Choroid plexus epithelial cell (primary cell): ENCODE measurements at regions not wholly inside any gene's neighbourhood (a gene's known extent, or its start where the extent isn't known, plus 50 kb on each side); places are given as distances from the start of the nearest gene placed in this dataset.

Source experiments
- DNase-seq: peaks from one replicate; pipeline ENCODE4 v3.0.0-alpha.2; 2010; ENCODE audit warnings: low read depth
- H3K4me3 ChIP-seq: 2 replicates; pipeline ENCODE4 v1.5.1; 2011; ENCODE audit warnings: low read depth, mild to moderate bottlenecking, control low read depth, low read length, moderate library complexity
- TF ChIP-seq, protein P1 (sequence below): conservative IDR thresholded peaks from 2 replicates; pipeline ENCODE4 v1.5.1; 2011; ENCODE audit warnings: low read depth, mild to moderate bottlenecking, control low read depth, inconsistent platforms, low read length, moderate library complexity

GRCh38 chr1:235045034-235045690 lies 83.5 kb downstream of the TOMM20 start:
- DNase-seq, result peak; percentile 54
- TF ChIP-seq, protein P1, sequence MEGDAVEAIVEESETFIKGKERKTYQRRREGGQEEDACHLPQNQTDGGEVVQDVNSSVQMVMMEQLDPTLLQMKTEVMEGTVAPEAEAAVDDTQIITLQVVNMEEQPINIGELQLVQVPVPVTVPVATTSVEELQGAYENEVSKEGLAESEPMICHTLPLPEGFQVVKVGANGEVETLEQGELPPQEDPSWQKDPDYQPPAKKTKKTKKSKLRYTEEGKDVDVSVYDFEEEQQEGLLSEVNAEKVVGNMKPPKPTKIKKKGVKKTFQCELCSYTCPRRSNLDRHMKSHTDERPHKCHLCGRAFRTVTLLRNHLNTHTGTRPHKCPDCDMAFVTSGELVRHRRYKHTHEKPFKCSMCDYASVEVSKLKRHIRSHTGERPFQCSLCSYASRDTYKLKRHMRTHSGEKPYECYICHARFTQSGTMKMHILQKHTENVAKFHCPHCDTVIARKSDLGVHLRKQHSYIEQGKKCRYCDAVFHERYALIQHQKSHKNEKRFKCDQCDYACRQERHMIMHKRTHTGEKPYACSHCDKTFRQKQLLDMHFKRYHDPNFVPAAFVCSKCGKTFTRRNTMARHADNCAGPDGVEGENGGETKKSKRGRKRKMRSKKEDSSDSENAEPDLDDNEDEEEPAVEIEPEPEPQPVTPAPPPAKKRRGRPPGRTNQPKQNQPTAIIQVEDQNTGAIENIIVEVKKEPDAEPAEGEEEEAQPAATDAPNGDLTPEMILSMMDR, result no peak
- H3K4me3 ChIP-seq, result no peak overlapping the region

DNA sequence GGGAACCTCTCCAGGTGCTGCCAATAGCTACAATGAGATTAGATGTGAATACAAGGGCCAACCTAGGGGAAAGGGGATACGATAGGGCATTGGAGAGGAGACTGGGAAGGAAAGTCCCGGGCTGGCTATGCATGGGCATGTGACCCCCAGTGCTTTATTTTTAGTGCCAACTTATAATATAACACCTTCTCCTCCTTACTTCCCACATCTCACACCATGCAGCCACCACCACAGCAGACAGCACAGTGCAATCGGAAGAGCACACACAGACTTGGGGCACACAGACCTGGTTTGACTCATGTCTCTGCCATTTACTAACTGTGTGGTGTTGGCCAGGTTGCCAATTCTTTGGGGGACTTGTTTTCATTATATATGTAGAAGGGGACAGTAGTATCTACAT lies 85.4 kb downstream of the TOMM20 start:
- TF ChIP-seq, protein P1, result no peak
- H3K4me3 ChIP-seq, result no peak overlapping the region
- no peak for DNase-seq

GRCh38 chr1:235038701-235039100 lies 89.9 kb downstream of the TOMM20 start:
- TF ChIP-seq, protein P1, result no peak
- DNase-seq, result no peak
- no peak overlapping the region for H3K4me3 ChIP-seq

GRCh38 chr1:235035928-235036327 lies 92.7 kb downstream of the TOMM20 start:
- TF ChIP-seq, protein P1, result no peak
- H3K4me3 ChIP-seq, result no peak overlapping the region
- no peak for DNase-seq

DNA sequence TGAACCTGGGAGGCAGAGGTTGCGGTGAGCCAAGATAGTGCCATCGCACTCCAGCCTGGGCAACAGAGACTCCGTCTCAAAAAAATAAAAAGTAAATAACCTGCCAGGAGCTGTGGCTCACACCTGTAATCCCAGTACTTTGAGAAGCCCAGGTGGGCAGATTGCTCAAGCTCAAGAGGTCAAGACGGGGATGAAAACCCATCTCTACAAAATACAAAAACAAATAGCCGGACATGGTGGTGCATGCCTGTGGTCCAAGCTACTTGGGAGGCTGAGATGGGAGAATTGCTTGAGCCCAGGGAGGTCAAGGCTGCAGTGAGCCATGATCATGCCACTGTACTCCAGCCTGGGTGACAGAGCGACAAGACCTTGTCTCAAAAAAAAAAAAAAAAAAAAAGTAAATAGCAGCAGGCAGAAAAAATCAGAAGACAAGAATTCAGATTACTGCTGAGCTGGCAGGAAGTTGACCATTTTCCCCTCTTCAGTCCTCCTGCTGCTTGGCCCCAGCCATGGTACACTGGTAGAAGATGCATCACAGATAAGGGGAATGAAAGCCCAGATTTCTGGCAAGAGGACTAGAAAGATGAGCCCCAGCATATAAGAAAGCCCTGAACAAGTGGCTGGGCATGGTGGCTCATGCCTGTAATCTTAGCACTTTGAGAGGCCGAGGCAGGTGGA lies 97.6 kb downstream of the TOMM20 start:
- TF ChIP-seq, protein P1, result no peak
- no peak overlapping the region for H3K4me3 ChIP-seq
- no peak for DNase-seq

DNA sequence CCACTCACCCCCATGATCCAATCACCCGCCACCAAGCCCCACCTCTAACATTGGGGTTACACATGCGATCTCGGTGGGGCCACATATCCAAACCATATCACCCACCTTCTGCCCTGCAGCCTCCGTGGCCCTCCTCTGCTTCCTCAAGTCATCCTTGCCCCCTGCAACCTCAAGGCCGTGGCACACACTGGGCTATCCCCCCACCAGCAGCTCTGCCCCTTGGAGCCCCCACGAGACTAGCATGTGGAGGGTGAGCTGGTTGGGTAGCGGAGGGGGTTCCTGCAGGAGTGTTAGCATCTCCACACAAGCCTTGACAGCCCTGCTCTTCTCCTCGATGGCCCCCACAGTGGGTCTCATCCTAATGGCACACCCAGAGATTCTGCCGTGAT lies 100.8 kb downstream of the TOMM20 start:
- no peak for DNase-seq
- TF ChIP-seq, protein P1, result no peak
- no peak overlapping the region for H3K4me3 ChIP-seq
